ENCODE measurements at regions not wholly inside any gene's neighbourhood (a gene's known extent, or its start where the extent isn't known, plus 50 kb on each side); places are given as distances from the start of the nearest gene placed in this dataset.

GRCh38 chr13:22468824-22469223, 712.0 kb upstream of the SGCG start (continued):
- no peak for TF ChIP-seq CBX8 (IDR thresholded peaks at IDR 0.05; ENCODE audit: borderline replicate concordance, low read depth, low read length)
- no peak for TF ChIP-seq SP1 (IDR thresholded peaks at IDR 0.05; ENCODE audit: low read depth, low read length)
- no peak for TF ChIP-seq SIN3A (conservative IDR thresholded peaks at IDR 0.05 in 1 of 2, IDR thresholded peaks at IDR 0.05 in 1 of 2; ENCODE audit: low read depth in 1 of 2, low read length in 2 of 2)
- TF ChIP-seq SRF (IDR thresholded peaks at IDR 0.05; ENCODE audit: low read depth, low read length), result no peak
- TF ChIP-seq YY1 (IDR thresholded peaks at IDR 0.05; ENCODE audit: low read depth, low read length), result no peak
- no peak for TF ChIP-seq RNF2 (IDR thresholded peaks at IDR 0.05; ENCODE audit: borderline replicate concordance, low read depth, low read length, missing control alignments, poor library complexity, severe bottlenecking)
